ENCODE measurements at regions not wholly inside any gene's neighbourhood (a gene's known extent, or its start where the extent isn't known, plus 50 kb on each side); places are given as distances from the start of the nearest gene placed in this dataset.

DNA sequence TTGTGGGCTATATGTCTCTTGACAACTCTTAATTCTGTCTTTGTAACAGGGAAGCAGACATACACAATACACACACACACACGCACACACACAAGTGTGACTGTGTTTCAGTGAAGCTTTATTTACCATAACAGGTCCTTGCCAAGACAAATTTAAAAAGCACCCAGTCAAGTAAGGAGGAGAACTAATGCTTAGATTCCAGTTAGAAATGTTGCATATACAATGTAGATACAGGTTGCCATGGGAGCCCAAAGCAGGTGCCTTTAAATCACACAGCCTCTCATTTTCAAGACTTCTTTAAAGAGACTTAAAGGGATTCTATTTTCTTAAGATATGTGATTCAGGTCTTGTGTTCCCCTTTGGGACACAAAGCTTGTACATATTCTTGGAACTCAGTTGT is 1551.9 kb downstream of the EFNB2 start:
- TF ChIP-seq, protein P1, sequence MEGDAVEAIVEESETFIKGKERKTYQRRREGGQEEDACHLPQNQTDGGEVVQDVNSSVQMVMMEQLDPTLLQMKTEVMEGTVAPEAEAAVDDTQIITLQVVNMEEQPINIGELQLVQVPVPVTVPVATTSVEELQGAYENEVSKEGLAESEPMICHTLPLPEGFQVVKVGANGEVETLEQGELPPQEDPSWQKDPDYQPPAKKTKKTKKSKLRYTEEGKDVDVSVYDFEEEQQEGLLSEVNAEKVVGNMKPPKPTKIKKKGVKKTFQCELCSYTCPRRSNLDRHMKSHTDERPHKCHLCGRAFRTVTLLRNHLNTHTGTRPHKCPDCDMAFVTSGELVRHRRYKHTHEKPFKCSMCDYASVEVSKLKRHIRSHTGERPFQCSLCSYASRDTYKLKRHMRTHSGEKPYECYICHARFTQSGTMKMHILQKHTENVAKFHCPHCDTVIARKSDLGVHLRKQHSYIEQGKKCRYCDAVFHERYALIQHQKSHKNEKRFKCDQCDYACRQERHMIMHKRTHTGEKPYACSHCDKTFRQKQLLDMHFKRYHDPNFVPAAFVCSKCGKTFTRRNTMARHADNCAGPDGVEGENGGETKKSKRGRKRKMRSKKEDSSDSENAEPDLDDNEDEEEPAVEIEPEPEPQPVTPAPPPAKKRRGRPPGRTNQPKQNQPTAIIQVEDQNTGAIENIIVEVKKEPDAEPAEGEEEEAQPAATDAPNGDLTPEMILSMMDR (IDR thresholded peaks at IDR 0.05) = no peak

DNA sequence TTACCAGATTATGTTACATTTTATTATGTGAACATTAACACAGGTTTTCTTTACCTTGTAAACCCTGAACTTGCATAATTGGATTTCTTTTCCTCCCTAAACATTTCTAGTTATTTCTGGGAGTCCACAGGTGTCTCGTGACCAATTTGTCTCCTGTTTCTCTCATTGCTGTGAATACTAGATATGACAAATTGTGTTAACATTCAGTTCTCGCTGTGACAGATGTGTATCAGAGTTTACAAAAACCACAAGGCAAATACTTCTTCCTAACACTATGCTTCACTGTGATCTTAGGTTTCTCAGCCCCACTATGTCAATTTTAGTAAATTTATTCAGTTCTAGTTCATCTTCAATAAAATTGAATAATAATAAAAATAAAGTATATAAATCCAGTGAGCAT is 1554.9 kb downstream of the EFNB2 start:
- TF ChIP-seq, protein P1 (IDR thresholded peaks at IDR 0.05) = no peak

DNA sequence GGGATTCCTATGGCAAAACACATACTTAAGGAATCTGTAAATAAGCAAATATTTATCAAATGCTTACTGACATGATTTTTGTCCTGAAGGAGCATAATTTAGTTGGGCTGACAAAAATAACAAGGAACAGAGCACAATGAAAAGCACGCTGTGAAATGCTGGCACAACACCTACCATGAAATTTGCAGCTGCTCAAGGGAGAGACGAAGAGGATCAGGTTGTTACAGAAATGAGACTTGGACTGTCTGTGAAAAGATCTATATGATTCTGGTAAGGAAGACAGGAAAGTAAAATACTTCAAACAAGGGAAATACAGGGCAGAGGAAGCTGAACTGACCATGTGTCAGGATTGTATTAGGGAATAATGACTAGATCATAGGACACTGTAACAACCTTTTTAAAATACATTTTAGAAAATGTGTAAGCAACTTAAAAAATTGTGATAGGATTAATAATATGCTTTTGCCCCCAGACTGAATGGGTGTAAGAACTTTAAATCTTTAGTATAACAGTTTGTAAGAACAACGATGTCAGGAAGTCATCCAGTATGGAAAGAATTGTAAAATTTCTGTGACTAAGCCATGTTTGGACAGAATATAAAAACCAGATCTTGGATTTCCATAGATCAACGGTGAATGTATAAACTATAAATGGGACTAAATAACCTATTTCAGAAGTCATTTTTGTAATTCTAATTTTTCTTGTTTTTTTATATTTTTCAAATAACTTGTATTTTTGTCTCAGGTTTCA is 1556.0 kb downstream of the EFNB2 start:
- TF ChIP-seq, protein P1 (IDR thresholded peaks at IDR 0.05) = no peak

DNA sequence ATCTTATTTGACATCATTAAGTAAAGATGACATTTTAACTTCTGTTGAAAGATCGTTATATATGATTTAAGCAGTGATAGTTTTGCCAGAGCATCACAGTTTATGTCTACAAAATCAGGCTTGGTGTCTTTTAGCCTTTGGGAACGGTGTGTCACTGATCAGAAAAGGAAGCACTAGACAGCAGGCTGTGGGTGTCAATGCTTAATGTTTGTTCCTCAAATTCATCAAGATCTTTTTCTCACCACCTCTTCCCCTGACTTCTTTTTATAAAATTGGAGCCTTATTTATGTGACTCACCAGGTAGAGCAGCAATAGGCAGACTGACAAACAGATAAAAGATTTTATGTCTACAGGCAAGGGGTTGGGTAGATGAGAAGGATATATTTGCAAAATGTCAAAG is 1558.5 kb downstream of the EFNB2 start:
- TF ChIP-seq, protein P1 (IDR thresholded peaks at IDR 0.05) = no peak

DNA sequence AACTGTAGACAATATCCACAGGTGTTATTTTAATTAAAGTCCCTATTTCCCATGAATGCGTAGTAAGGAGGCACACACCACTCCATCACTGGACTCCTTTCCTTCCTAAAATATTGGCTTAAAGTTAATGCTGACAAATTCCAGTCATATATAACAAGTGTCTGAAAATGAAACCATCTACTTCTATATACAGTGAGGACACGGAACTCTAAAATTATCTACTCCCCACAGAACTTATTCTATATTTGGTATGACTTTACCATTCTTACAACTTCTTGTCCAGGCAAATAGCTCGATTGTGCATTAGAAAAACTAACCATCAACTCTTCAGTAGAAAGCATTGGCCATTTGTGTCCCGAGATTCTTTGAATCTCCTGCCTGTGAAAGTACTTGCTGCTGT is 1560.2 kb downstream of the EFNB2 start:
- TF ChIP-seq, protein P1 (IDR thresholded peaks at IDR 0.05) = no peak

DNA sequence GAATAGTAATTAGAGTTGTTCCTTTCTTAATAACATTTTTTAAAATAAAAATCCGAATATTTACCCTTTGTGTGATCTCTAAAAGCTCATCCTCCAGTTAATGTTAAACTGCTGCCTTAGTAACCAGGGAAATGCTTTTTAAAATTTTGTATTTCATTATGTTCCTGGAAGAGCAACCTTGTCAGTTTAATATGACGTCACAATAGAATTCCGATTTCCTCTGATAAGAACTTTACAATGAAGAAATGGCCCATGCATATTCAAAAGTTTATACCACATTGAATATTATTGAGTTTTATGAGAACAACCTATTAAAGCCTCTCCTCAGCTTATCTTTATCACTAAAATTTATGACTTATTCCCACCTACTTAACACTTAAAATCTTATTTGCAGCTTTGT is 1566.6 kb downstream of the EFNB2 start:
- TF ChIP-seq, protein P1 (IDR thresholded peaks at IDR 0.05) = no peak

DNA sequence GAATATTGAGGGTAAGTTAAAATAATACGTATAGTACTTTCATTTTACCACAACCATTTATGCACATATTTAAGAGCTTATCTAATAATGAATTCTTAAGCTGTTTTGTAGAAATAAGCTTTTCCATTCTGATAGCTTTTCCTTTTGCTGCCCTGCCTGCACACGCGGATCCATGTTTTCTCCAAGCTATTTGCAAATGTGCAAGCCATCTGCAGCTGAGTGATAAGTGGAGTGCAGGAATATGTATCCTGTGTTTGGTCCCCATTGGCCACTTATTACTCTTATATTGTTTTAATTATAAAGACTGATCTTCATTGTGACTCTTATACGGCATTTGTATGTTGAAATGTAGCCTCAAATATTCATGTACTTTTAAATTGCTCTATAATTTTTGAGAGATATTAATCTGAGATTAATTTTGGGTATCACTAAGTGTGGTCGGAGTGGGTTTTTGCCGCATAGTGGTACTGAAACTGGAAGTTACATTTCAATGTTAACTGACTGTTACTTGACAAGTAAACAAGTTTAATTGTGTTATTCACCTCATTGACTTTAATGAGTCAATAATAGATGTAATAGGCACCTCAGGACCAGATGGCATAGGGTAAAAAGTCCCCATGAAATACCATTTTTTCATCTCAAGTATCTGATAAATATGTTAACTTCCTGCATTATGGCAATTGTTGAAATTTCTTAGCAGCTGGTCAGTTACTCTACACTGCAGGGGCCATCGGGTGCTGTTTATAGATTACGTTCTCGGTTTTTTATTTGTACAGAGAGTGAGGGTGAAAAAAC is 1567.4 kb downstream of the EFNB2 start:
- TF ChIP-seq, protein P1 (IDR thresholded peaks at IDR 0.05) = no peak
